ENCODE measurements at regions not wholly inside any gene's neighbourhood (a gene's known extent, or its start where the extent isn't known, plus 50 kb on each side); places are given as distances from the start of the nearest gene placed in this dataset.
A peak's percentile ranks its signal among the peaks of the same experiment; 100 is the strongest.

DNA sequence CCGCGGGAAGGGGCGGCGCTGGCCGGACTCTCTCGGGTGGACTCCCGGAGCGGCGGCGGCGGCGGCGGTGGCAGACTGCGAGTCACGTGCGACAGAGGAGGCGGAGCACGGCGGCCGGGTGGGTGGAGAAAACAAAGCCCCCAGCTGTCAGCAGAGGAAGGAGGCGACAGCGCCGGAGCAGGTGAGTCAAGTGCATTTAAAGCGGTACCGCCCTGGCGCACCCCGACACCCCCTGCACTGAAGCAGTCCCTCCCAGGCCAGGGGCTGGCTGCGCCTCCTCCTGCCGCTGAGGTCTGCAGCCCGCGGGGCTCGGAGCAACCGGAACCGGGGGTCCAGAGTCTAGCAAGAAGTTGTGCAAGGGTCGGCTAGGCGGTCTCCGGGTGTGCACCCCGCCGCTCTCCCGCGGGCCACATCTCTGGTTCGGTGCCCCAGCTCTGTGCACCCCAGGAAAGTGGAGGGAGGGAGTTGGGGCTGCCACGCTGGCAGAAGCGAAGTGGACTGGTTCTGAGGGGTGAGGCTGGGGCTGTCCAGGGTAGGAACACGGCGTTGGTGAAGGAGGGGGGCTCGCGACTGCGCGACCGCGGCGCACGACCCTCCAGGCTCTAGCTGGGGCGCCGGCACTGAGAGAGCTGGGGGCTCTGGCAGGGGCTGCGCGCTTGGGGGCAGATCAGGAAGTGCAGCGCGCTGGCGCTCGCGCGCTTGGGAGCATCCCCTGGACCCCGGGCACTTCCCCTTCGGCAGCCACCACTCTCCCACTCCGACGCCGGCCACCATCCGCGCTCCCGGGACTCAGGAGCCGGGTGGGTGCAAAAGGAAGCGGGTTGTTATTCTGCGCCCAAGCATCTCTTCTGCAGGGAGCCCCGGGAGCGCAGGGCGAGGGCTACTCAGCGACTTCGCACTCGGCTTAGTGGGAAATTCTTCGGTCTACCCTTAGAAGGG lies 64.0 kb upstream of the MAPRE2 start:
- intact Hi-C loops (cut with DNase I): no loop called here
- peak; percentile 86 for DNase-seq
- peak; percentile 86 for ATAC-seq (ENCODE audit: poor library complexity)

DNA sequence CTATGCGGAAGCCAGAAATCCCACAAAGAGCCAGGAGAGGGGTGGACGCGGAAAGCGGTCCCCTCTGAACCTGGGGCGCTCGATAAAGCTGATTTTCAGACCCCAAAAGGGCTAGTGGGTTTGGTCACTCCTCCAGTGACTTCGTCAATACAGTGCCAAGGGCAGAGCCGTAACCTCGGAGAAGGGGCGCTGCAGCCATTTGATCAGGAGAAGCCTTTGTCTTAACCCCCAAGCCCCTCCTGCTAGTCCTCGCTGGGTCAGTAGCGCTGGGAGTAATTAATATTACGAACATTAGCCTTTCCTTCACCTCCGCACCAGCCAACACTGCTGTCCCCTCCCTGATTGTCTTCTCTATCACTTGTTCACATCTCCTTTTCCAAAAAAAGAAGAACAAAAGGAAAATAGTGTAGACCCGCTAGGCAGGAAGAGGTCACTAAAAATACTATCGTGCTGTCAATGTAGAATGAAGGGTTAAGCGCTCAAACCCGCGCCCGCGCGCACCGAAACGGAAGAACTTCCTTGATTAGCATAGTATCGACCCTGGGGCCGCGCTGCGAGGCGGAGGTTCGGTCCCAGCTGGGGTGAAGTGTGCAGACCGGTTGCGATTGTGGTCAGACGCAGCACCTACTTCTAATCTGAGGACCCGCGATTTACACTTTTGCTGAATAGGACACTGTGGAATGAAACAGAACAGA lies 63.2 kb upstream of the MAPRE2 start:
- intact Hi-C loops (cut with DNase I): no loop called here
- peak; percentile 77 for DNase-seq
- peak; percentile 39 for ATAC-seq (ENCODE audit: poor library complexity)

DNA sequence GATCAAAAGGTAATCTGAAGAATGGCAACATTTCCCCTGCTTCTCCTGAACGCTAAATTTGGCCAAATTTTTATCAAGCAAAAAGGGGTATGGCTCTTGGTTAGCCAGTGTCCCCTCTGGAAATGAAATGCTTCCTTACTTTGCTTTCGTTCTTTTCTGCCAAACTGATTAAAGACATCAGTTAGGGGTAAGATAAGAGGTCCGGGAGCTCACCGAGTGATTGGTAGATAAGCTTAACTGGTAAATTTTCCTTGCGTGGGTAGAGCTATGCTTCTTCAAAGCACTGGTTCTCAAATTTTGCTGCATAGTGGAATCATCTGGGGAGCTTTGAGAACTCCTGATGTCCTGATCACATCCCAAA lies 62.7 kb upstream of the MAPRE2 start:
- intact Hi-C loops (cut with DNase I): no loop called here
- ATAC-seq (ENCODE audit: poor library complexity) (no peak), DNase-seq (no peak)

DNA sequence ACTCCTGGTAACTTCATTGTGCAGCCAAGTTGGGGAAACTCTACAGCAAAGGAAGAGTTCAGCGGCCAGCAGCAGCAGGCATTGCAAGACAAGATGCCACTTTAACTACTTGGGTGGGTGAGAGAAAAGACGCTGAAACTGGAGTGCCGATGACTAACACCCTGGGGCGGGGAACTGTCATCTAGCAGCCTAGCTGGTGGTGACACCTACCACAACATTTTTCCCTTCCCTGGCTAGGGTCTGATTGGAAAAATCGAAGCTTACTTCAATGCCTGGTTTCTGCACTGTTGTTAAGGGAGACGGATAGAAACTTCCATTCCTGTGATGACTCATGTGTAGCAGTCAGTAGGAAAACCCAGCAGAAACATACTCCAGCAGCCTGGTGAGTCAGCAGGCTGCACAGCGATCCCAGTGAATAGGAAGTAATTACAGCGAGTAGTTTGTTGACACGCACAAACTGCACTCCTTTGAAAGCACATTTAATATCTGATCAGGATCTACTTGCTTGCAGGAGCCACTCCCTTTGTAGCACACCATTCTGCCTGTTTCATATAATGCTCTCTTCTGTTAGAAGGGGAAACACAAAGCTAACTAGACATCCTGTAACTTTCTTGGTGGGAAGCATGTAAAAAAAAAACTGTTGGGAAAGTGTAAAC lies 62.1 kb upstream of the MAPRE2 start:
- intact Hi-C loops (cut with DNase I): no loop called here
- peak; percentile 70 for DNase-seq
- ATAC-seq (ENCODE audit: poor library complexity): peak; percentile 80

DNA sequence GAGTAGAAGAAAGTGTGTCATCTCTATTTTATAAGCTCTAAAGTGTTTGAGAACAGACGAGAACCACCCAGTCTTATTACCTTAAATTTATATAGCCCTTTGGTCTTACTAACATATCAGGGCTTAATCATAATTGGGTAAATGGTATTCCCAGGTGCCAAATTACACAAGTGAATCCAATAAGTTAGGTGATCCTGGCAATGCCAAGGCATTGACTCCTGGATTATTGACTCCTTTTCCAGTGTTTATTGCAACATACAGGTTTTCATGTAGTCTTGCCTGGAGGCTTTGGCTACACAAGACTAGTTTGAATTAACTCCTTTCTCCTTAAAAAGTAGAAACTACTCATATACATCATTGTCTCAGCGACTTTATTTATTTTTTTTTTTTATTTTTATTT lies 59.7 kb upstream of the MAPRE2 start:
- DNase-seq: no peak
- intact Hi-C loops (cut with DNase I): no loop called here

DNA sequence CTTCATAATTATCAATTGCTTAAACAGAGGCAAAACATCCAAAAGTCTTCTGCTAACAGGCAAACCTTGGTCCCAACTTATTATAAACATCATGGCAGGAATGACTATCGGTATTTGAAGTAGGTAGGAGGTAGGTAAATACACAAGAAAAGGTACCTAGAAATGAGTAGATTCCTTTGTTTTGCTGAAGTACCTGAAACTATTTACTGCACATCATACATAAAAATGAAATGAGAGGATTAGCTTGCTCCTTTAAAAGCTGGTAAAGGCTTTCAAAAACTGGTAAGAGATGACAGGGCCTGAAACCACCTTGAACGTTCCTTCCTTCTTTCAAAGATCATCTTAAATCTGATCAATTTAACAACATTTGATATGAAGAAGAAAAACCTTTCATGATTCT lies 55.2 kb upstream of the MAPRE2 start:
- intact Hi-C loops (cut with DNase I): no loop called here
- DNase-seq (no peak), ATAC-seq (ENCODE audit: poor library complexity) (no peak)

More for the DNA sequence above, 59.7 kb upstream of the MAPRE2 start:
- ATAC-seq (ENCODE audit: poor library complexity): no peak

DNA sequence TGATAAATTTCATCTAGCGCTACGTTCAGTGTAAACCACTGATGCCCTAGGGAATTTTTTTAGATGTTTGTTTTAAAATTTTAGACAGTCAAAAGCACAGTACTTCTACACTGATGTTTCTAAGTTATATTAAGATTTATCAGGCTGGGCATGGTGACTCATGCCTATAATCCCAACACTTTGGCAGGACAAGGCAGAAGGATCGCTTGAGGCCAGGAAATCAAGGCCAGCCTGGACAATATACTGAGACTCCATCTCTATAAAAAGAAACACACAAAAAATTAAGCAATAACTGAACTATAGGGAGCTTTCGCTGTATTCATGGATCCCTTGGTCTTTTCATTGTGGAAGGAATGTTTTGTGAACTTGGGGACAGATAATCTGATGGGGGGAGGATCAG lies 50.6 kb upstream of the MAPRE2 start:
- DNase-seq: no peak
- ATAC-seq (ENCODE audit: poor library complexity): peak; percentile 62
- intact Hi-C loops (cut with DNase I): no loop called here

DNA sequence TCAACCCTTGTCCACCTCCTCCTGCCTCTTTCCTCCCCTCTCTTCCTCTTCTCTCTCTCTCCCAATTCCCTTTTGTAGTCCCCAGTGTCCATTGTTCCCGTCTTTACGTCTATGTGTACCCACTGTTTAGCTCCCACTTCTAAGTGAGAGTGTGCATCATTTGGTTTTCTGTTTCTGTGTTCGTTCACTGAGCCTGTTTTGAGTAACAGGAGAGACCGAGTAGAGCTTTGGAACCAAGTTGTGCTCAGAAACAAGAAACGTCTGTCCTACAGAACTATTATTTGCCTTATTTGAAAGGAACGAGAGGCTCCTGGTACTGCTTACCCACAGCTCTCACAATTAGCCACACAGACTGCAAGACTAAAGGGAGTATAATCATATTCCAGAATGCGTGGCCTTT lies 50.1 kb upstream of the MAPRE2 start:
- intact Hi-C loops (cut with DNase I): no loop called here
- DNase-seq (no peak), ATAC-seq (ENCODE audit: poor library complexity) (no peak)

Data from Right ventricle myocardium superior (tissue), 1 donor.